ENCODE measurements at regions not wholly inside any gene's neighbourhood (a gene's known extent, or its start where the extent isn't known, plus 50 kb on each side); places are given as distances from the start of the nearest gene placed in this dataset.

DNA sequence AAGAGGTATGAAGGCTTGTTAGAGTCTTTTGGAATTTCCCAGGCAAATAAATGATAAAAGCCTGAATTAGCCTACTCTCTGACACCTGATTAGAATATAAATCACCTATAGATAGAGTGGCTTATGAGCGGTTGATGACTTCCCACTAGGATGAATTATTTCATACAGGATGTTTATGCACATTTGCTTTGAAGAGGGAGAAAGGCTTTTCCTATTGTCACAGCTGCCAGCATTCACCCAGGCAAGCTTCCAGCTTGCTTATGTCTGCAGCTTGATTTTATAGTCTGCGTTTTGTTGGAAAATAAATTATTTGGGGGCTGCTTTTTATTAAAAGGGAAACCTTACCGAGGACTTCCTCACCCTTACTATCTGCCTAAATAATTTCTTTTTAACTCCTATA, 51.3 kb upstream of the EIF2S2 start:
- no peak for TF ChIP-seq CTCF (conservative IDR thresholded peaks at IDR 0.05; ENCODE audit: low read depth, low read length)
- DNase-seq (ENCODE audit: low read depth): no peak
- no peak overlapping the region for H3K4me3 ChIP-seq (ENCODE audit: low read length)

DNA sequence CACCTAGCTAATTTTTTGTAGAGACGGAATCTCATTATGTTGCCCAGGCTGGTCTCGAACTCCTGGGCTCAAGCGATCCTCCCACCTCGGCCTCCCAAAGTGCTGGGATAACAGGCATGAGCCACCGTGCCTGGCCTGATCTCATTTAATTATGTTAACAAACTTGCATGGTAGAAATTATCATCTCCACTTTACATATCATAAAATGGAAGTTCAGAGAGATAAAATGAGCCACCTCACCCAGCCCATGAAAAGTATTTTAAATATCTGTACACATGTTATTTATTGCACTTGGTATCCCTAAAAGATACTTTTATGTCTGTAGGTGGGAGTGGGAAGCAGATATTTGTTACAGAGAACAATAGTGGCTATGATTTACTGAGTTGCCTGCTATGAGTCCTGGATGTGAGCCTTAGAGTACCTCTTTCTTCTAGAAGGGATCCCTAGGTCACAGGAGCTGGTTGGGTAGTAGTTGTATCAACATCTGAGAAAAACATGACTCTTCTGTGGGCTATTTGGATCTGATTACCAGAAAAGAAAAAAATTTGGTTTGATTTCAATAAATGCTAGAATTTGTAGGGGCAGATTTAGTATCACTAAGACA, 52.4 kb upstream of the EIF2S2 start:
- TF ChIP-seq CTCF (conservative IDR thresholded peaks at IDR 0.05; ENCODE audit: low read depth, low read length): no peak
- no peak for DNase-seq (ENCODE audit: low read depth)
- H3K4me3 ChIP-seq (ENCODE audit: low read length): no peak overlapping the region

DNA sequence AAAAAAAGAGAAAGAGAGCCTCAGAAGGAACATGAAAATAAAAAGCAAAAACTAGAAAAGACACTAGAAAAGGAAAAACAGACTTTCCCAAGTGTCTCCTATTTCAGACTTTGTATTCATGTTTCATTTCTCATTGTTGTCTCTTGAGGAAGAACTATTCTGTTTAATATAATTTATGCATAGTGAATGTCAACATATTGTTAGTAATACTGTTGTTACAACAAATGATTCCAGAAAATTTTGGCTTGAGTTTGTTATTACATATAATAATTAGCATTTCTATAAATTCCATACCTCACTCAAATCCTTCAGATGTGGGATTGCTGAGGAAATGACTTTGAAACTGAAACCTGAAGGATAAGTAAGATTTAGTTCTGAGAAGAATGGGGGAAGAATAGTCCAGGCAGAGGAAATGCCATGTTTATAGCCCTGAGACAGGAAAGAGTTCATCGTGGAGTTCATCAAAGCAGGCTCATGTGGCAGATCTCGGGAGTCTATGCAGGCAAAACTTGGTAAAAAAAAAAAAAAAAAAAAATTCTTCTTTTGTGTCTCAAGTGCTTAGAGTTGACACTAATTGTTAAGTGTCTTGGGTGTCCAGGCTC, 53.1 kb upstream of the EIF2S2 start:
- no peak overlapping the region for H3K4me3 ChIP-seq (ENCODE audit: low read length)
- no peak for DNase-seq (ENCODE audit: low read depth)
- no peak for TF ChIP-seq CTCF (conservative IDR thresholded peaks at IDR 0.05; ENCODE audit: low read depth, low read length)

DNA sequence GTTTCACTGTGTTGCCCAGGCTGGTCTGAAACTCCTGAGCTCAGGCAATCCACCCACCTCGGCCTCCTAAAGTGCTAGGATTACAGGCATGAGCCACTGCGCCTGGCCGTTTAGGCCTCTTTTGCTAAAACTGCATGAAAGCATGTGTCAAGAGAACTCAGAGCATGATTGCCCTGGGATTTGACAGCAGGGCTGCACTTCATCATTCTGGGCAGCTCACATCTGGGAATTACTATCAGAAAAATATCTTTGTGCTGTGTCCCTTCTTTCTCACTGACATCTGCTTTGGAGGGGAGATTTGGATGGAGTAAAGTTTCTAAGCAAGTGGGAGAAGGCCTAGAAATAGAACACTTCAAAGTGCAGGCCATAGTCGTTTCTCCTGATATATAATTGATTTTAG, 59.6 kb upstream of the EIF2S2 start:
- no peak overlapping the region for H3K4me3 ChIP-seq (ENCODE audit: low read length)
- no peak for TF ChIP-seq CTCF (conservative IDR thresholded peaks at IDR 0.05; ENCODE audit: low read depth, low read length)
- no peak for DNase-seq (ENCODE audit: low read depth)

DNA sequence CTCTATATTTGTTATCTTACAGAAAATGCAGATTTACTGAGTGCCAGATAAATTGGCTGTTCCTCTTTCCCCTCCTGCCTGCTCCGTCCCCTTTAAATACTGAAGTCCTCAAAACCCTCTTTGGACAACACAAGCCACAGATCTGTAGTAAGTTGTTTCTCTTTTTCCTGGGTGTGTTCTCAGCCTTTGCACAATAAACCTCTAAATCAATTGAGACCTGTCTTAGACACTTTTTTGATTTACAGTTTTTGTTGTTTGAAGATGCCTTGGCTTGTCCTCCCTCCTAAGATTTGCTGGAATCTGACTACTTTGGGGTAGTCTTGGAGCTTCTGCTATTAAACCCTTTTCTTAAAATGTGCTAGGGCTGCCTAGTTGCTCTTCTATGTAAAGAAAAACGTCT, 60.9 kb upstream of the EIF2S2 start:
- no peak for DNase-seq (ENCODE audit: low read depth)
- H3K4me3 ChIP-seq (ENCODE audit: low read length): no peak overlapping the region
- TF ChIP-seq CTCF (conservative IDR thresholded peaks at IDR 0.05; ENCODE audit: low read depth, low read length): no peak

GRCh38 chr20:34175079-34175478, 63.0 kb upstream of the EIF2S2 start:
- no peak for DNase-seq (ENCODE audit: low read depth)
- no peak for TF ChIP-seq CTCF (conservative IDR thresholded peaks at IDR 0.05; ENCODE audit: low read depth, low read length)
- H3K4me3 ChIP-seq (ENCODE audit: low read length): no peak overlapping the region

DNA sequence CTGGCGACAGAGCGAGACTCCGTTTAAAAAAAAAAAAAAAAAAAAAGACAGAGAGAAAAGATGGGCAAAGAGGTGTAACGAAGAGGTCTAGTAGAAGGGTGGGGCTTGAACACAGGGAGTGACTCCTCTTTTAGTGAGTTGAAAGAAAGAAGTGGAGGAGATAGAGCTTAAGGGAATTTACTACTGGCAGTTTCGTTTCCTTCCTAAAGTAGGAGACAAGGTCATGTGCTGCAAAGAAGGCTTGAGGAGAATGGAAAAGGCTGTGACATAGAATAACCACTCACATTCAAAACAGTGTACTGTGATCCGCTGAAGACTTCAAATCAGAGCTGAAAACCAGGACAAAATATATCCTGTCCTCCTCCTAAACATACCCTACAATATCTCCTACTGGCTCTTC, 63.8 kb upstream of the EIF2S2 start:
- no peak overlapping the region for H3K4me3 ChIP-seq (ENCODE audit: low read length)
- DNase-seq (ENCODE audit: low read depth): no peak
- TF ChIP-seq CTCF (conservative IDR thresholded peaks at IDR 0.05; ENCODE audit: low read depth, low read length): no peak

All from retinal pigment epithelial cell (primary cell).